Suprapubic skin (tissue), 4 donors: ENCODE measurements at regions not wholly inside any gene's neighbourhood (a gene's known extent, or its start where the extent isn't known, plus 50 kb on each side); places are given as distances from the start of the nearest gene placed in this dataset.

Experiments used
- POLR2A ChIP-seq, 2 donors: fragments of 450-650 bp; IDR thresholded peaks; one replicate each; pipeline ENCODE4 v1.6.1; 2017; ENCODE audit warnings: antibody characterized with exemption in 2 of 2, mild to moderate bottlenecking in 2 of 2, moderate library complexity in 2 of 2
- POLR2AphosphoS5 ChIP-seq, 3 donors: sonication (generic); formaldehyde crosslinking; IDR thresholded peaks; one replicate each; pipeline ENCODE4 v1.6.1; 2017; ENCODE audit warnings: antibody characterized with exemption in 3 of 3
- TF ChIP-seq, protein P1 (sequence below), 2 donors: fragments of 200-600 bp in 1 of 2; fragments of 450-650 bp in 1 of 2; sonication (generic) in 1 of 2; IDR thresholded peaks; one replicate each; pipeline ENCODE4 v1.5.1; 2016 to 2019; ENCODE audit warnings: antibody characterized with exemption in 2 of 2, mild to moderate bottlenecking in 1 of 2, moderate library complexity in 1 of 2

GRCh38 chr1:31515936-31516335, 60.4 kb upstream of the TINAGL1 start:
- TF ChIP-seq POLR2AphosphoS5 (IDR thresholded peaks at IDR 0.05) (no peak), POLR2A (IDR thresholded peaks at IDR 0.05) (no peak)
- TF ChIP-seq, protein P1, sequence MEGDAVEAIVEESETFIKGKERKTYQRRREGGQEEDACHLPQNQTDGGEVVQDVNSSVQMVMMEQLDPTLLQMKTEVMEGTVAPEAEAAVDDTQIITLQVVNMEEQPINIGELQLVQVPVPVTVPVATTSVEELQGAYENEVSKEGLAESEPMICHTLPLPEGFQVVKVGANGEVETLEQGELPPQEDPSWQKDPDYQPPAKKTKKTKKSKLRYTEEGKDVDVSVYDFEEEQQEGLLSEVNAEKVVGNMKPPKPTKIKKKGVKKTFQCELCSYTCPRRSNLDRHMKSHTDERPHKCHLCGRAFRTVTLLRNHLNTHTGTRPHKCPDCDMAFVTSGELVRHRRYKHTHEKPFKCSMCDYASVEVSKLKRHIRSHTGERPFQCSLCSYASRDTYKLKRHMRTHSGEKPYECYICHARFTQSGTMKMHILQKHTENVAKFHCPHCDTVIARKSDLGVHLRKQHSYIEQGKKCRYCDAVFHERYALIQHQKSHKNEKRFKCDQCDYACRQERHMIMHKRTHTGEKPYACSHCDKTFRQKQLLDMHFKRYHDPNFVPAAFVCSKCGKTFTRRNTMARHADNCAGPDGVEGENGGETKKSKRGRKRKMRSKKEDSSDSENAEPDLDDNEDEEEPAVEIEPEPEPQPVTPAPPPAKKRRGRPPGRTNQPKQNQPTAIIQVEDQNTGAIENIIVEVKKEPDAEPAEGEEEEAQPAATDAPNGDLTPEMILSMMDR (IDR thresholded peaks at IDR 0.05) = no peak
